ENCODE measurements at regions not wholly inside any gene's neighbourhood (a gene's known extent, or its start where the extent isn't known, plus 50 kb on each side); places are given as distances from the start of the nearest gene placed in this dataset.

GRCh38 chr14:34187061-34187460, 236.2 kb upstream of the EGLN3 start:
- no peaks in the 10 kb centered on the region for H3K27me3 Mint-ChIP-seq
- no peaks in the 10 kb centered on the region for H3K36me3 Mint-ChIP-seq (ENCODE audit: insufficient read depth)
- DNase-seq (ENCODE audit: low spot score, unreplicated experiment): no peak
- H3K4me3 Mint-ChIP-seq (ENCODE audit: low read depth): no peak overlapping the region
- no peak overlapping the region for H3K27ac Mint-ChIP-seq
- no peaks in the 10 kb centered on the region for H3K9me3 Mint-ChIP-seq (ENCODE audit: low read depth)
- TF ChIP-seq CTCF (IDR thresholded peaks at IDR 0.05; ENCODE audit: unreplicated experiment): no peak
- peaks cover 2% of the 10 kb centered on the region for H3K4me1 Mint-ChIP-seq (ENCODE audit: low read depth)

- Mint-ChIP-seq H3K27me3 (no peaks in the 10 kb centered on the region), H3K27ac (no peak overlapping the region), H3K36me3 (ENCODE audit: insufficient read depth) (no peaks in the 10 kb centered on the region), H3K9me3 (ENCODE audit: low read depth) (no peaks in the 10 kb centered on the region), H3K4me3 (ENCODE audit: low read depth) (no peak overlapping the region), H3K4me1 (ENCODE audit: low read depth) (peaks cover 7% of the 10 kb centered on the region)
- DNase-seq (ENCODE audit: low spot score, unreplicated experiment): no peak
- no peak for TF ChIP-seq CTCF (IDR thresholded peaks at IDR 0.05; ENCODE audit: unreplicated experiment)
Observed at GRCh38 chr14:34184126-34184525, 233.3 kb upstream of the EGLN3 start.

- peaks cover 7% of the 10 kb centered on the region for H3K4me1 Mint-ChIP-seq (ENCODE audit: low read depth)
- no peaks in the 10 kb centered on the region for H3K9me3 Mint-ChIP-seq (ENCODE audit: low read depth)
- H3K27ac Mint-ChIP-seq: no peak overlapping the region
- DNase-seq (ENCODE audit: low spot score, unreplicated experiment): no peak
- no peaks in the 10 kb centered on the region for H3K36me3 Mint-ChIP-seq (ENCODE audit: insufficient read depth)
- H3K27me3 Mint-ChIP-seq: no peaks in the 10 kb centered on the region
- no peak overlapping the region for H3K4me3 Mint-ChIP-seq (ENCODE audit: low read depth)
- no peak for TF ChIP-seq CTCF (IDR thresholded peaks at IDR 0.05; ENCODE audit: unreplicated experiment)
Observed at GRCh38 chr14:34183478-34183877, 232.6 kb upstream of the EGLN3 start.

- Mint-ChIP-seq H3K9me3 (ENCODE audit: low read depth) (no peaks in the 10 kb centered on the region), H3K27ac (peak overlapping the region; percentile 53), H3K4me1 (ENCODE audit: low read depth) (peaks cover 7% of the 10 kb centered on the region), H3K27me3 (no peaks in the 10 kb centered on the region), H3K36me3 (ENCODE audit: insufficient read depth) (no peaks in the 10 kb centered on the region), H3K4me3 (ENCODE audit: low read depth) (no peak overlapping the region)
- TF ChIP-seq CTCF (IDR thresholded peaks at IDR 0.05; ENCODE audit: unreplicated experiment): no peak
- no peak for DNase-seq (ENCODE audit: low spot score, unreplicated experiment)
Observed at GRCh38 chr14:34181338-34181737, 230.5 kb upstream of the EGLN3 start.

DNA sequence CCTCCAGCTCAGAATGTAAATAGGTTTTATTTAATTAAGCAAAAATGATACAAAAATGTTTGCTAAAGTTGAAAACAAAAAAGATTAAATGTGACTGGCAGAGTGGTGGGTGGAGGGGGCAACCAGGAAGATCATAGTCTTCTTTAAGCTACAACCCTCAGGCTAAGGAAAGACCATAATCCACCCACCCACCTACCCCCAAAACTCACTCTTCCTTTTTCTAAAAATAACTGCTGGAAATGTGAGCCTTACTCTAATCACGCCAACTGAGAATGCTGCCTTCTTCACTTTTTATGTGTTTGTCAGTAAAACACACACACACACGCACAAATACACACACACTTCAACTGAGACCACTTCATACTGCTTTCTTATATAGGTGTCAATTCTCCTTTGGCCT, 230.0 kb upstream of the EGLN3 start:
- no peak overlapping the region for H3K4me3 Mint-ChIP-seq (ENCODE audit: low read depth)
- H3K27me3 Mint-ChIP-seq: no peaks in the 10 kb centered on the region
- no peaks in the 10 kb centered on the region for H3K36me3 Mint-ChIP-seq (ENCODE audit: insufficient read depth)
- H3K4me1 Mint-ChIP-seq (ENCODE audit: low read depth): peaks cover 7% of the 10 kb centered on the region
- no peak overlapping the region for H3K27ac Mint-ChIP-seq
- H3K9me3 Mint-ChIP-seq (ENCODE audit: low read depth): no peaks in the 10 kb centered on the region
- no peak for TF ChIP-seq CTCF (IDR thresholded peaks at IDR 0.05; ENCODE audit: unreplicated experiment)
- no peak for DNase-seq (ENCODE audit: low spot score, unreplicated experiment)
